ENCODE measurements at regions not wholly inside any gene's neighbourhood (a gene's known extent, or its start where the extent isn't known, plus 50 kb on each side); places are given as distances from the start of the nearest gene placed in this dataset.

GRCh38 chr1:102234753-102235359, 238.1 kb upstream of the OLFM3 start:
- TF ChIP-seq CTCF (IDR thresholded peaks at IDR 0.05), result no peak
- no peak for TF ChIP-seq POLR2A (IDR thresholded peaks at IDR 0.05)
